ENCODE measurements at regions not wholly inside any gene's neighbourhood (a gene's known extent, or its start where the extent isn't known, plus 50 kb on each side); places are given as distances from the start of the nearest gene placed in this dataset.

DNA sequence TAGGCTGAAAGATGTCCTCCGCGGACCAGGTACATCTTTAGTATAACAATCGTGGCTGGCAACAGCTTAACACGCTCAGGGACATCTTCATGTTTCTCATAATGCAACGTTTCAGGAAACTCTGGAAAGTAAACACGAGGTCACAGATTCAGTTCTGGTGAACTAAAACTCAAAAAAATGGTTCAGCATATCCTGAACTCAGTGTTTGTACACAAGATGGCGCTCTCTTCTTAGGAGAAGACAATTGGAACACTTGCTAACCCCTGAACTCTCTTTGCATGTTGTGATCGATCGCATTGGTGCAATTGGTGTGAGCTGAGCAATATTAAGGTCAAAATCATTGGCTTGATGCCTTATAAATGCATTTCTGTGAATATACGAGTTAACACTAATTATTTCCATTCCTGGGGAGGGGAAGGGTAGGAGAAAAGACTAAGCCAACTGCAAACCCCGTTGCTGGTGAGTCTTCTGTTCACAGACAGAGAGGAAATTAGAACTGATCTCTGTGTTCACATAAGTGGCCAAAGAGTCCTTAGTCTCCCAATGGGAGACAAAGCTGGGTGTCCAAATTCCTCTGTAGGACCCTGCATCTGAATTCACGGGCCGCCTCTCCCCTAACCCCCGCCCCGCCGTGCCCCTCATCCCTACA, 52.6 kb upstream of the FAM180A start:
- TF ChIP-seq, protein P1, sequence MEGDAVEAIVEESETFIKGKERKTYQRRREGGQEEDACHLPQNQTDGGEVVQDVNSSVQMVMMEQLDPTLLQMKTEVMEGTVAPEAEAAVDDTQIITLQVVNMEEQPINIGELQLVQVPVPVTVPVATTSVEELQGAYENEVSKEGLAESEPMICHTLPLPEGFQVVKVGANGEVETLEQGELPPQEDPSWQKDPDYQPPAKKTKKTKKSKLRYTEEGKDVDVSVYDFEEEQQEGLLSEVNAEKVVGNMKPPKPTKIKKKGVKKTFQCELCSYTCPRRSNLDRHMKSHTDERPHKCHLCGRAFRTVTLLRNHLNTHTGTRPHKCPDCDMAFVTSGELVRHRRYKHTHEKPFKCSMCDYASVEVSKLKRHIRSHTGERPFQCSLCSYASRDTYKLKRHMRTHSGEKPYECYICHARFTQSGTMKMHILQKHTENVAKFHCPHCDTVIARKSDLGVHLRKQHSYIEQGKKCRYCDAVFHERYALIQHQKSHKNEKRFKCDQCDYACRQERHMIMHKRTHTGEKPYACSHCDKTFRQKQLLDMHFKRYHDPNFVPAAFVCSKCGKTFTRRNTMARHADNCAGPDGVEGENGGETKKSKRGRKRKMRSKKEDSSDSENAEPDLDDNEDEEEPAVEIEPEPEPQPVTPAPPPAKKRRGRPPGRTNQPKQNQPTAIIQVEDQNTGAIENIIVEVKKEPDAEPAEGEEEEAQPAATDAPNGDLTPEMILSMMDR (IDR thresholded peaks at IDR 0.05), result peak; percentile 64 to 71 (median 71)
- no peak for TF ChIP-seq POLR2A (IDR thresholded peaks at IDR 0.05)

Measured in vagina (tissue), 2 donors.